ENCODE measurements at regions not wholly inside any gene's neighbourhood (a gene's known extent, or its start where the extent isn't known, plus 50 kb on each side); places are given as distances from the start of the nearest gene placed in this dataset.

DNA sequence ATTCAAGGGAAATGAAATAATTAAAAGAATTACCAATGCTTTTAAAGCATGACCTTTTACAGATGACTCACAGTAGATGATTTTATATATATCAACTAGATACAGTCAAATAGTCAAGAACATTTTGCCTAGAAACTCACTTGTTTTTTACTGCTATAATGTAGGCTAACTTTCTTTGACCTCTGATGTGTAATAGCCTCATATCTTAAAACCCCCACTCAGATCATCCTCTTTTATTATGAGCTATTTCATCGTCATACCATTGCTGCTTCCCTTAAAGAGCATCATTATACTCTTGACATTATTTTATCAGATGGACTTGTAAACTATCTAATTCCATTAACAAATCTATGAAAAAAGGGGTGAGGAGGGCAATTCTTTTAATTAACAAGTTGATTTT, 355.9 kb upstream of the AGA start:
- Histone ChIP-seq H3K4me3 (ENCODE audit: low read depth in 1 of 2, low read length in 2 of 2) (no peak overlapping the region), H3K27ac (ENCODE audit: low read length) (no peak overlapping the region), H3K4me1 (ENCODE audit: insufficient read depth, low read length) (no peaks in the 10 kb centered on the region), H3K9ac (ENCODE audit: low read depth, low read length) (no peak overlapping the region), H3K9me3 (ENCODE audit: insufficient read depth, low read length, severe bottlenecking) (no peaks in the 10 kb centered on the region), H4K20me1 (ENCODE audit: insufficient read depth, low read length) (no peaks in the 10 kb centered on the region), H2AFZ (ENCODE audit: low read depth, low read length) (no peak overlapping the region), H3K27me3 (ENCODE audit: insufficient read depth, low read length, poor library complexity) (peaks cover 3% of the 10 kb centered on the region), H3K79me2 (ENCODE audit: insufficient read depth, low read length) (no peaks in the 10 kb centered on the region), H3K36me3 (ENCODE audit: insufficient read depth, low read length) (no peaks in the 10 kb centered on the region), H3K4me2 (ENCODE audit: insufficient read depth, low read length) (no peak overlapping the region)
- DNase-seq (no peak), ATAC-seq (ENCODE audit: insufficient read depth, low read depth) (no peak)
- TF ChIP-seq CTCF (IDR thresholded peaks at IDR 0.05; ENCODE audit: borderline replicate concordance, extremely low read depth, low read length, poor library complexity, severe bottlenecking): no peak
- TF ChIP-seq EZH2 (IDR thresholded peaks at IDR 0.05; ENCODE audit: borderline replicate concordance, low read depth, low read length, severe bottlenecking): no peak

DNA sequence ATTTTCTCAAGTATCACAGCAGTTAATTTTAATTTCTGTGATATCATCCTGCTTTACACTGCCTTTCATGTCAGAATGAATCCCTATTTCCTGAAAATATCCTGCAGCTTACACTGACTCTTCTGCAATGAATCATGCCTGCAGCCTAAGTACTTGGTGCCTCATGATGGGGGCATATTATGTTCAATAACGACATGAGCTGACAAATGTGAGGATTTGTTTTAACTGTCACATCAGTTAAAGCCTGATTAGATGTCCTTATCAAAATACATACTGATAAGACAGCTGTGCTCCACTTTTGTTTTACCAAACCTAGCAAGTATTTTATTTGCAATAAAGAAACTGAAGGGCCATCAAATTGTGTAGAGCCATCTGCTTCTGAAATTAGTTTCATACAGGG, 359.9 kb upstream of the AGA start:
- Histone ChIP-seq H3K36me3 (ENCODE audit: insufficient read depth, low read length) (no peaks in the 10 kb centered on the region), H3K4me3 (ENCODE audit: low read depth in 1 of 2, low read length in 2 of 2) (no peak overlapping the region), H3K9ac (ENCODE audit: low read depth, low read length) (no peak overlapping the region), H3K4me1 (ENCODE audit: insufficient read depth, low read length) (no peaks in the 10 kb centered on the region), H3K9me3 (ENCODE audit: insufficient read depth, low read length, severe bottlenecking) (no peaks in the 10 kb centered on the region), H2AFZ (ENCODE audit: low read depth, low read length) (no peak overlapping the region), H3K4me2 (ENCODE audit: insufficient read depth, low read length) (no peak overlapping the region), H3K27ac (ENCODE audit: low read length) (no peak overlapping the region), H3K79me2 (ENCODE audit: insufficient read depth, low read length) (no peaks in the 10 kb centered on the region), H3K27me3 (ENCODE audit: insufficient read depth, low read length, poor library complexity) (no peaks in the 10 kb centered on the region), H4K20me1 (ENCODE audit: insufficient read depth, low read length) (no peaks in the 10 kb centered on the region)
- no peak for DNase-seq
- TF ChIP-seq EZH2 (IDR thresholded peaks at IDR 0.05; ENCODE audit: borderline replicate concordance, low read depth, low read length, severe bottlenecking) (no peak), CTCF (IDR thresholded peaks at IDR 0.05; ENCODE audit: borderline replicate concordance, extremely low read depth, low read length, poor library complexity, severe bottlenecking) (no peak)
- ATAC-seq (ENCODE audit: insufficient read depth, low read depth): no peak

DNA sequence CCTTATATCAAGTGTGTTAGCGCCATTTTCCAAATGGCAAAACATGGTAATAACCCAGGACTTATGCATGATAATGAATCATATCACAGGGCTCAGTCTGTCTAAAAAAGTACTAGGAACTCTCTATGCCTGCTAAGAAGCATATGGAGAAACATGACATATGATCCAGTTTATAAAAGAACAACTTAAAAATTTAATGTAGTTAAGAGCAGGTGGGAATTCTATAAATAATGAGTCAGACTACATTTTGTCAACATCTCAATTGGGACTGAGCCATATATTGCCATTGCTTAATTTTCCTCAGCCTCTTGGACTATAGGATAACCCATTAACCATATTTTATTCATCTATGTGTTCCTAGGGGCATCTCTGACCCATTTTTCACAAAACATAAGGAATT, 360.4 kb upstream of the AGA start:
- Histone ChIP-seq H3K27ac (ENCODE audit: low read length) (no peak overlapping the region), H2AFZ (ENCODE audit: low read depth, low read length) (no peak overlapping the region), H3K4me3 (ENCODE audit: low read depth in 1 of 2, low read length in 2 of 2) (no peak overlapping the region), H3K4me1 (ENCODE audit: insufficient read depth, low read length) (no peaks in the 10 kb centered on the region), H3K36me3 (ENCODE audit: insufficient read depth, low read length) (no peaks in the 10 kb centered on the region), H4K20me1 (ENCODE audit: insufficient read depth, low read length) (no peaks in the 10 kb centered on the region), H3K9ac (ENCODE audit: low read depth, low read length) (no peak overlapping the region), H3K4me2 (ENCODE audit: insufficient read depth, low read length) (no peak overlapping the region), H3K79me2 (ENCODE audit: insufficient read depth, low read length) (no peaks in the 10 kb centered on the region), H3K9me3 (ENCODE audit: insufficient read depth, low read length, severe bottlenecking) (no peaks in the 10 kb centered on the region), H3K27me3 (ENCODE audit: insufficient read depth, low read length, poor library complexity) (no peaks in the 10 kb centered on the region)
- ATAC-seq (ENCODE audit: insufficient read depth, low read depth): no peak
- DNase-seq: no peak
- no peak for TF ChIP-seq EZH2 (IDR thresholded peaks at IDR 0.05; ENCODE audit: borderline replicate concordance, low read depth, low read length, severe bottlenecking)
- no peak for TF ChIP-seq CTCF (IDR thresholded peaks at IDR 0.05; ENCODE audit: borderline replicate concordance, extremely low read depth, low read length, poor library complexity, severe bottlenecking)

DNA sequence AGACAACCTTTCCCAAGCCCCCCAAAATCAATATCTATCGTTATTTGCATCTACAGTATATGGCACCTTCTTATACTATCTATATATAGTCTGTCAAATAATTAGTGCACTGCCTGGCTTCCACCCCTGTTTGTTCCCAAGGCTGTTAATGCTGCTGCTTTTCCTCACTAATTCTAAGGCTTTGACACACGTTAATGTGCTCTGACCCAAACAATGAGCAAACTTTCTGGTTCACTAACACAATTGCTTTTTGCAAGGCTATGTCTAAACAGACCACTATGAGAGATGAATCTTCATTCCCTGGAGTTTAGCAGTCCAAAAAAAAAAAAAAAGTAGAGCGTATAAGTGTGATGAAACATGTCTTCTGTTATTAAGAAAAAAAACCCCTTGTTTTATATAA, 360.9 kb upstream of the AGA start:
- H3K36me3 ChIP-seq (ENCODE audit: insufficient read depth, low read length): no peaks in the 10 kb centered on the region
- no peak overlapping the region for H3K4me3 ChIP-seq (ENCODE audit: low read depth in 1 of 2, low read length in 2 of 2)
- ATAC-seq (ENCODE audit: insufficient read depth, low read depth) (no peak), DNase-seq (no peak)
- no peak overlapping the region for H3K27ac ChIP-seq (ENCODE audit: low read length)
- H3K27me3 ChIP-seq (ENCODE audit: insufficient read depth, low read length, poor library complexity): no peaks in the 10 kb centered on the region
- no peaks in the 10 kb centered on the region for H3K9me3 ChIP-seq (ENCODE audit: insufficient read depth, low read length, severe bottlenecking)
- H3K4me2 ChIP-seq (ENCODE audit: insufficient read depth, low read length): no peak overlapping the region
- no peaks in the 10 kb centered on the region for H3K4me1 ChIP-seq (ENCODE audit: insufficient read depth, low read length)
- H3K9ac ChIP-seq (ENCODE audit: low read depth, low read length): no peak overlapping the region
- TF ChIP-seq CTCF (IDR thresholded peaks at IDR 0.05; ENCODE audit: borderline replicate concordance, extremely low read depth, low read length, poor library complexity, severe bottlenecking): no peak
- no peaks in the 10 kb centered on the region for H3K79me2 ChIP-seq (ENCODE audit: insufficient read depth, low read length)
- H4K20me1 ChIP-seq (ENCODE audit: insufficient read depth, low read length): no peaks in the 10 kb centered on the region
- H2AFZ ChIP-seq (ENCODE audit: low read depth, low read length): no peak overlapping the region
